ENCODE measurements at regions not wholly inside any gene's neighbourhood (a gene's known extent, or its start where the extent isn't known, plus 50 kb on each side); places are given as distances from the start of the nearest gene placed in this dataset.
"Not testable (repeated sequence)": the region's sequence is repeated elsewhere in the genome, so short reads cannot be mapped to it uniquely, and the experiment has no call there.

GRCh38 chrX:34841205-34841604 is 101.4 kb upstream of the FAM47B start:
- TF ChIP-seq, protein P1, sequence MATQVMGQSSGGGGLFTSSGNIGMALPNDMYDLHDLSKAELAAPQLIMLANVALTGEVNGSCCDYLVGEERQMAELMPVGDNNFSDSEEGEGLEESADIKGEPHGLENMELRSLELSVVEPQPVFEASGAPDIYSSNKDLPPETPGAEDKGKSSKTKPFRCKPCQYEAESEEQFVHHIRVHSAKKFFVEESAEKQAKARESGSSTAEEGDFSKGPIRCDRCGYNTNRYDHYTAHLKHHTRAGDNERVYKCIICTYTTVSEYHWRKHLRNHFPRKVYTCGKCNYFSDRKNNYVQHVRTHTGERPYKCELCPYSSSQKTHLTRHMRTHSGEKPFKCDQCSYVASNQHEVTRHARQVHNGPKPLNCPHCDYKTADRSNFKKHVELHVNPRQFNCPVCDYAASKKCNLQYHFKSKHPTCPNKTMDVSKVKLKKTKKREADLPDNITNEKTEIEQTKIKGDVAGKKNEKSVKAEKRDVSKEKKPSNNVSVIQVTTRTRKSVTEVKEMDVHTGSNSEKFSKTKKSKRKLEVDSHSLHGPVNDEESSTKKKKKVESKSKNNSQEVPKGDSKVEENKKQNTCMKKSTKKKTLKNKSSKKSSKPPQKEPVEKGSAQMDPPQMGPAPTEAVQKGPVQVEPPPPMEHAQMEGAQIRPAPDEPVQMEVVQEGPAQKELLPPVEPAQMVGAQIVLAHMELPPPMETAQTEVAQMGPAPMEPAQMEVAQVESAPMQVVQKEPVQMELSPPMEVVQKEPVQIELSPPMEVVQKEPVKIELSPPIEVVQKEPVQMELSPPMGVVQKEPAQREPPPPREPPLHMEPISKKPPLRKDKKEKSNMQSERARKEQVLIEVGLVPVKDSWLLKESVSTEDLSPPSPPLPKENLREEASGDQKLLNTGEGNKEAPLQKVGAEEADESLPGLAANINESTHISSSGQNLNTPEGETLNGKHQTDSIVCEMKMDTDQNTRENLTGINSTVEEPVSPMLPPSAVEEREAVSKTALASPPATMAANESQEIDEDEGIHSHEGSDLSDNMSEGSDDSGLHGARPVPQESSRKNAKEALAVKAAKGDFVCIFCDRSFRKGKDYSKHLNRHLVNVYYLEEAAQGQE (IDR thresholded peaks at IDR 0.05; ENCODE audit: insufficient replicate concordance, low read depth), result not testable (repeated sequence)
- TF ChIP-seq, protein P2, sequence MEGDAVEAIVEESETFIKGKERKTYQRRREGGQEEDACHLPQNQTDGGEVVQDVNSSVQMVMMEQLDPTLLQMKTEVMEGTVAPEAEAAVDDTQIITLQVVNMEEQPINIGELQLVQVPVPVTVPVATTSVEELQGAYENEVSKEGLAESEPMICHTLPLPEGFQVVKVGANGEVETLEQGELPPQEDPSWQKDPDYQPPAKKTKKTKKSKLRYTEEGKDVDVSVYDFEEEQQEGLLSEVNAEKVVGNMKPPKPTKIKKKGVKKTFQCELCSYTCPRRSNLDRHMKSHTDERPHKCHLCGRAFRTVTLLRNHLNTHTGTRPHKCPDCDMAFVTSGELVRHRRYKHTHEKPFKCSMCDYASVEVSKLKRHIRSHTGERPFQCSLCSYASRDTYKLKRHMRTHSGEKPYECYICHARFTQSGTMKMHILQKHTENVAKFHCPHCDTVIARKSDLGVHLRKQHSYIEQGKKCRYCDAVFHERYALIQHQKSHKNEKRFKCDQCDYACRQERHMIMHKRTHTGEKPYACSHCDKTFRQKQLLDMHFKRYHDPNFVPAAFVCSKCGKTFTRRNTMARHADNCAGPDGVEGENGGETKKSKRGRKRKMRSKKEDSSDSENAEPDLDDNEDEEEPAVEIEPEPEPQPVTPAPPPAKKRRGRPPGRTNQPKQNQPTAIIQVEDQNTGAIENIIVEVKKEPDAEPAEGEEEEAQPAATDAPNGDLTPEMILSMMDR (IDR thresholded peaks at IDR 0.05; ENCODE audit: insufficient read depth, low read length), result not testable (repeated sequence)

Measured in HL-60 (cell line).